Endothelial cell of umbilical vein (primary cell): ENCODE measurements at regions not wholly inside any gene's neighbourhood (a gene's known extent, or its start where the extent isn't known, plus 50 kb on each side); places are given as distances from the start of the nearest gene placed in this dataset.

ENCODE experiments used
- BruUV-seq: library from RNA; stranded (reverse); fragments of 400-500 nt; replicated peaks from 2 replicates; lab custom pipeline; 2021; lab: Mats Ljungman, UMichigan
- CTCF ChIA-PET: fragments of 300-600, 350-600 bp; sonication (Branson Sonifier 250); formaldehyde crosslinking; loops from one replicate; lab custom pipeline; 2021; ENCODE audit warnings: antibody characterized with exemption, inconsistent platforms; lab: Charles Lee
- POLR2A ChIA-PET: fragments of 300-600, 350-600 bp; sonication (Branson Sonifier 250); formaldehyde crosslinking; loops from one replicate; lab custom pipeline; 2021; ENCODE audit warnings: antibody characterized with exemption, inconsistent platforms; lab: Charles Lee
- DNase-seq: peaks from one replicate; pipeline ENCODE4 v3.0.0-alpha.2; 2011; ENCODE audit warnings: low read depth, low spot score
- FAIRE-seq: peaks from 2 replicates; lab custom pipeline; 2011; peaks lifted over from hg19 to GRCh38; lab: Jason Lieb, UNC
- H2AFZ ChIP-seq: 2 replicates; pipeline ENCODE4 v1.6.0; 2012; ENCODE audit warnings: low read depth, low read length, control low read depth, inconsistent platforms
- H3K27ac ChIP-seq: 2 replicates; pipeline ENCODE4 v1.5.1; 2011; ENCODE audit warnings: low read depth, mild to moderate bottlenecking, control low read depth, low read length, moderate library complexity; ENCODE audit not compliant: insufficient read depth
- H3K27me3 ChIP-seq, 2 experiments: 2 replicates each; pipeline versions ENCODE4 v1.6.0 to v1.6.1; 2011; ENCODE audit warnings: low read length in 2 of 2, mixed read lengths in 1 of 2; ENCODE audit not compliant: control insufficient read depth in 2 of 2, insufficient read depth in 2 of 2
- H3K36me3 ChIP-seq, 2 experiments: 2 replicates in 1 of 2; 3 replicates in 1 of 2; pipeline ENCODE4 v1.5.1; 2011; ENCODE audit warnings: low read length in 2 of 2, mild to moderate bottlenecking in 1 of 2, moderate library complexity in 1 of 2; ENCODE audit not compliant: control insufficient read depth in 2 of 2, insufficient read depth in 2 of 2; ENCODE audit errors: extremely low read depth in 1 of 2
- H3K4me1 ChIP-seq: 3 replicates; pipeline ENCODE4 v1.5.1; 2011; ENCODE audit warnings: mild to moderate bottlenecking, low read length; ENCODE audit not compliant: control insufficient read depth, insufficient read depth; ENCODE audit errors: extremely low read depth
- H3K4me2 ChIP-seq: 2 replicates; pipeline ENCODE4 v1.6.1; 2011; ENCODE audit warnings: low read length, control low read depth, mixed read lengths; ENCODE audit not compliant: insufficient read depth
- H3K4me3 ChIP-seq, 3 experiments: fragments of 200-600 bp in 1 of 3; sonication (generic), shearing (Covaris generic) in 1 of 3; replicated peaks in 1 of 3; 2 replicates each; pipeline ENCODE4 v1.5.1; 2011 to 2016; ENCODE audit warnings: control low read depth in 3 of 3, low read length in 3 of 3, mild to moderate bottlenecking in 2 of 3, inconsistent platforms in 1 of 3, low read depth in 1 of 3, moderate library complexity in 1 of 3; ENCODE audit not compliant: insufficient read depth in 1 of 3
- H3K79me2 ChIP-seq: 2 replicates; pipeline ENCODE4 v1.6.0; 2012; ENCODE audit warnings: low read length, inconsistent platforms; ENCODE audit not compliant: control insufficient read depth, insufficient read depth
- H3K9ac ChIP-seq: replicated peaks from 2 replicates; pipeline ENCODE3; 2011; ENCODE audit warnings: low read length, control low read depth; ENCODE audit not compliant: insufficient read depth; ENCODE audit errors: extremely low read depth
- H3K9me1 ChIP-seq: replicated peaks from 3 replicates; pipeline ENCODE4 v1.6.0; 2011; ENCODE audit warnings: mild to moderate bottlenecking, low read length; ENCODE audit not compliant: control insufficient read depth, insufficient read depth; ENCODE audit errors: extremely low read depth
- H3K9me3 ChIP-seq: replicated peaks from 2 replicates; pipeline ENCODE4 v1.5.1; 2012; ENCODE audit warnings: low read length, inconsistent platforms; ENCODE audit not compliant: control insufficient read depth, insufficient read depth
- H4K20me1 ChIP-seq: replicated peaks from 2 replicates; pipeline ENCODE3; 2011; ENCODE audit warnings: mild to moderate bottlenecking, low read length; ENCODE audit not compliant: control insufficient read depth, insufficient read depth; ENCODE audit errors: extremely low read depth
- CTCF ChIP-seq, 2 donors: IDR thresholded peaks; 1 replicate in 1 of 2; 2 replicates in 1 of 2; pipeline ENCODE4 v1.5.1; 2011; ENCODE audit warnings: low read length in 2 of 2, mild to moderate bottlenecking in 2 of 2, moderate library complexity in 2 of 2, control low read depth in 1 of 2, inconsistent platforms in 1 of 2, low read depth in 1 of 2; ENCODE audit not compliant: insufficient read depth in 1 of 2; ENCODE audit errors: extremely low read depth in 1 of 2
- EZH2 ChIP-seq: IDR thresholded peaks from 2 replicates; pipeline ENCODE4 v1.6.1; 2012; ENCODE audit warnings: borderline replicate concordance, low read depth, mild to moderate bottlenecking, moderate library complexity, low read length, inconsistent platforms; ENCODE audit not compliant: severe bottlenecking
- FOS ChIP-seq: IDR thresholded peaks from 2 replicates; pipeline ENCODE4 v1.6.1; 2011; ENCODE audit warnings: mild to moderate bottlenecking, low read length, moderate library complexity, borderline replicate concordance; ENCODE audit not compliant: insufficient read depth
- GATA2 ChIP-seq: IDR thresholded peaks from 2 replicates; pipeline ENCODE4 v1.7.0; 2011; ENCODE audit warnings: low read depth, mild to moderate bottlenecking, moderate library complexity, mixed read lengths, low read length; ENCODE audit not compliant: insufficient read length, insufficient read depth
- JUN ChIP-seq: IDR thresholded peaks from 2 replicates; pipeline ENCODE4 v1.6.1; 2011; ENCODE audit warnings: borderline replicate concordance, low read depth; ENCODE audit not compliant: insufficient read length, insufficient read depth
- MAX ChIP-seq: IDR thresholded peaks from 2 replicates; pipeline ENCODE4 v1.6.1; 2011; ENCODE audit not compliant: insufficient read depth, insufficient read length
- MYC ChIP-seq: IDR thresholded peaks from one replicate; pipeline ENCODE4 v1.6.1; 2011; ENCODE audit warnings: mild to moderate bottlenecking, low read depth, low read length
- POLR2A ChIP-seq: IDR thresholded peaks from 2 replicates; pipeline ENCODE4 v1.6.1; 2012; ENCODE audit warnings: low read depth, mild to moderate bottlenecking, control low read depth, low read length
- POLR2AphosphoS5 ChIP-seq: IDR thresholded peaks from 2 replicates; pipeline ENCODE4 v1.6.1; 2012; ENCODE audit warnings: low read depth, mild to moderate bottlenecking, control low read depth, low read length, moderate library complexity; ENCODE audit not compliant: insufficient read depth
- dilution Hi-C: fragments of 300-500 bp; cut with MboI; formaldehyde crosslinking; loops from one replicate; pipeline ENCODE4 v1.15.0; 2019; ENCODE audit warnings: low sequenced_read_pairs; ENCODE audit not compliant: extremely low pct_ligation_motif_present
- intact Hi-C: fragments of 100-400 bp; cut with micrococcal nuclease; formaldehyde crosslinking; loops from one replicate; pipeline ENCODE4 v1.10.0; 2022

GRCh38 chr16:85400305-85401205 is 212.6 kb upstream of the GSE1 start:
- dilution Hi-C loops = no loop called here
- FAIRE-seq = peak; percentile 46

GRCh38 chr16:85401370-85401916 is 211.7 kb upstream of the GSE1 start:
- H3K9me1 ChIP-seq = no peaks in the 10 kb centered on the region
- H3K4me2 ChIP-seq = no peak overlapping the region
- H2AFZ ChIP-seq = no peak overlapping the region
- no peaks in the 10 kb centered on the region for H3K36me3 ChIP-seq
- no peak for TF ChIP-seq POLR2AphosphoS5
- TF ChIP-seq POLR2A = no peak
- no peak for TF ChIP-seq CTCF (IDR thresholded peaks at IDR 0.05; ENCODE audit: extremely low read depth in 1 of 2, insufficient read depth in 1 of 2, low read depth in 1 of 2, low read length in 2 of 2)
- TF ChIP-seq MAX = no peak
- TF ChIP-seq GATA2 = no peak
- TF ChIP-seq EZH2 = no peak
- no peak for TF ChIP-seq MYC
- no peak for TF ChIP-seq FOS
- TF ChIP-seq JUN = no peak
- H3K9ac ChIP-seq = no peak overlapping the region
- FAIRE-seq = no peak
- dilution Hi-C loops (no loop called here), intact Hi-C loops (no loop called here)
- BruUV-seq = no TSS peak
- no peak overlapping the region for H3K4me3 ChIP-seq
- POLR2A ChIA-PET = no interaction called here
- CTCF ChIA-PET = interaction anchor here (2.8 kb wide), 1 partner anchor 14 kb away, joined by 12 read pairs; no protein-coding TSS in a partner anchor
- H3K27me3 ChIP-seq = no peaks in the 10 kb centered on the region
- DNase-seq = no peak
- H3K9me3 ChIP-seq = no peaks in the 10 kb centered on the region
- H4K20me1 ChIP-seq = no peaks in the 10 kb centered on the region
- peaks cover 2% of the 10 kb centered on the region for H3K4me1 ChIP-seq
- no peak overlapping the region for H3K27ac ChIP-seq
- no peaks in the 10 kb centered on the region for H3K79me2 ChIP-seq

More at GRCh38 chr16:85400305-85401205, 212.6 kb upstream of the GSE1 start:
- Histone ChIP-seq H4K20me1 (no peaks in the 10 kb centered on the region), H3K4me1 (peaks cover 10% of the 10 kb centered on the region), H3K27ac (no peak overlapping the region), H3K9me1 (no peaks in the 10 kb centered on the region), H3K36me3 (no peaks in the 10 kb centered on the region), H3K27me3 (no peaks in the 10 kb centered on the region), H3K4me2 (no peak overlapping the region), H3K4me3 (no peak overlapping the region), H3K79me2 (no peaks in the 10 kb centered on the region), H3K9me3 (no peaks in the 10 kb centered on the region), H2AFZ (no peak overlapping the region), H3K9ac (no peak overlapping the region)
- DNase-seq = no peak
- TF ChIP-seq POLR2A (no peak), JUN (no peak)
- POLR2A ChIA-PET = no interaction called here
- intact Hi-C loops = no loop called here
- no TSS peak for BruUV-seq
- CTCF ChIA-PET = interaction anchor here (1.5 to 2.8 kb wide), 2 partner anchors 15 to 16 kb away, joined by 4 to 12 read pairs; no protein-coding TSS in a partner anchor
